Bronchial epithelial cell (primary cell): ENCODE measurements at regions not wholly inside any gene's neighbourhood (a gene's known extent, or its start where the extent isn't known, plus 50 kb on each side); places are given as distances from the start of the nearest gene placed in this dataset.

Experiments used
- DNase-seq: peaks from one replicate; pipeline ENCODE4 v3.0.0-alpha.2; 2010; ENCODE audit warnings: low read depth
- FAIRE-seq: peaks from 2 replicates; lab custom pipeline; 2011; peaks lifted over from hg19 to GRCh38; lab: Jason Lieb, UNC
- H3K27me3 ChIP-seq: 2 replicates; pipeline ENCODE4 v1.5.1; 2011; ENCODE audit warnings: low read length; ENCODE audit not compliant: control insufficient read depth, insufficient read depth
- H3K36me3 ChIP-seq: 2 replicates; pipeline ENCODE4 v1.5.1; 2011; ENCODE audit warnings: low read length; ENCODE audit not compliant: control insufficient read depth, insufficient read depth
- H3K4me3 ChIP-seq: 2 replicates; pipeline ENCODE4 v1.5.1; 2011; ENCODE audit warnings: mild to moderate bottlenecking, low read depth, low read length, control low read depth
- CTCF ChIP-seq: IDR thresholded peaks from 2 replicates; pipeline ENCODE4 v1.5.1; 2011; ENCODE audit warnings: mild to moderate bottlenecking, moderate library complexity, low read length, control low read depth, inconsistent platforms; ENCODE audit not compliant: insufficient read depth, severe bottlenecking

GRCh38 chr10:1968257-1969033, 231.1 kb upstream of the ADARB2 start:
- FAIRE-seq, result no peak
- H3K4me3 ChIP-seq, result no peak overlapping the region
- no peak for TF ChIP-seq CTCF
- no peaks in the 10 kb centered on the region for H3K27me3 ChIP-seq
- no peaks in the 10 kb centered on the region for H3K36me3 ChIP-seq
- no peak for DNase-seq

GRCh38 chr10:1966712-1967376, 229.5 kb upstream of the ADARB2 start:
- Histone ChIP-seq H3K27me3 (no peaks in the 10 kb centered on the region), H3K36me3 (no peaks in the 10 kb centered on the region), H3K4me3 (no peak overlapping the region)
- DNase-seq (no peak), FAIRE-seq (no peak)
- no peak for TF ChIP-seq CTCF

- no peak overlapping the region for H3K4me3 ChIP-seq
- TF ChIP-seq CTCF, result no peak
- no peaks in the 10 kb centered on the region for H3K27me3 ChIP-seq
- no peak for FAIRE-seq
- H3K36me3 ChIP-seq, result no peaks in the 10 kb centered on the region
- no peak for DNase-seq
Measured at GRCh38 chr10:1964476-1964875, 227.2 kb upstream of the ADARB2 start.

GRCh38 chr10:1963341-1963740, 226.0 kb upstream of the ADARB2 start:
- FAIRE-seq (no peak), DNase-seq (no peak)
- H3K27me3 ChIP-seq, result no peaks in the 10 kb centered on the region
- H3K36me3 ChIP-seq, result no peaks in the 10 kb centered on the region
- no peak for TF ChIP-seq CTCF
- no peak overlapping the region for H3K4me3 ChIP-seq

- Histone ChIP-seq H3K4me3 (no peak overlapping the region), H3K27me3 (no peaks in the 10 kb centered on the region), H3K36me3 (no peaks in the 10 kb centered on the region)
- FAIRE-seq (no peak), DNase-seq (no peak)
- TF ChIP-seq CTCF, result no peak
Measured at GRCh38 chr10:1961989-1962388, 224.7 kb upstream of the ADARB2 start.
